Uterus (tissue), 3 donors: ENCODE measurements at regions not wholly inside any gene's neighbourhood (a gene's known extent, or its start where the extent isn't known, plus 50 kb on each side); places are given as distances from the start of the nearest gene placed in this dataset.

ENCODE experiments used
- DNase-seq, 2 donors: peaks; one replicate each; pipeline ENCODE4 v3.0.0-alpha.2; 2019 to 2020
- H3K27ac ChIP-seq, 2 donors: fragments of 200-600 bp; sonication (generic); 1 replicate in 1 of 2; 2 replicates in 1 of 2; pipeline ENCODE4 v1.5.1; 2016 to 2018
- H3K27me3 ChIP-seq, 2 donors: fragments of 200-600 bp; sonication (generic); one replicate each; pipeline ENCODE4 v1.5.1; 2018 to 2019; ENCODE audit warnings: control low read depth in 1 of 2
- H3K36me3 ChIP-seq, 2 donors: fragments of 200-600 bp; sonication (generic); one replicate each; pipeline ENCODE4 v1.5.1; 2019; ENCODE audit warnings: control low read depth in 1 of 2
- H3K4me1 ChIP-seq, 2 donors: fragments of 200-600 bp; sonication (generic); one replicate each; pipeline ENCODE4 v1.5.1; 2018 to 2019; ENCODE audit warnings: control low read depth in 1 of 2
- H3K4me3 ChIP-seq, 2 donors: fragments of 200-600 bp; sonication (generic); 1 replicate in 1 of 2; 2 replicates in 1 of 2; pipeline ENCODE4 v1.5.1; 2018 to 2019; ENCODE audit warnings: mild to moderate bottlenecking in 1 of 2
- H3K9me3 ChIP-seq, 2 donors: fragments of 200-600 bp; sonication (generic); one replicate each; pipeline ENCODE4 v1.5.1; 2019; ENCODE audit warnings: control low read depth in 1 of 2
- CTCF ChIP-seq, 4 experiments: fragments of 200-600 bp in 2 of 4; fragments of 450-650 bp in 2 of 4; sonication (generic) in 2 of 4; IDR thresholded peaks; one replicate each; pipeline ENCODE4 v1.5.1; 2016 to 2019; ENCODE audit warnings: antibody characterized with exemption in 4 of 4, mild to moderate bottlenecking in 2 of 4, moderate library complexity in 1 of 4
- POLR2A ChIP-seq, 2 donors: fragments of 450-650 bp; IDR thresholded peaks; one replicate each; pipeline ENCODE4 v1.6.1; 2016; ENCODE audit warnings: antibody characterized with exemption in 2 of 2, mild to moderate bottlenecking in 1 of 2, moderate library complexity in 1 of 2
- intact Hi-C: fragments of 100-400 bp; cut with DNase I; formaldehyde crosslinking; loops from one replicate; pipeline ENCODE4 v1.15.1; 2023; ENCODE audit warnings: low total_unique reads
- donor health status: DM: yes; HTN: yes; CAD: no.

GRCh38 chr16:10245002-10245401 lies 62.8 kb upstream of the GRIN2A start:
- H3K4me1 ChIP-seq: no peaks in the 10 kb centered on the region
- H3K4me3 ChIP-seq: no peak overlapping the region
- no peaks in the 10 kb centered on the region for H3K27me3 ChIP-seq
- no peaks in the 10 kb centered on the region for H3K36me3 ChIP-seq
- intact Hi-C loops: no loop called here
- H3K27ac ChIP-seq: no peak overlapping the region
- no peaks in the 10 kb centered on the region for H3K9me3 ChIP-seq
- no peak for TF ChIP-seq POLR2A (IDR thresholded peaks at IDR 0.05)
- TF ChIP-seq CTCF (IDR thresholded peaks at IDR 0.05): no peak
- DNase-seq: no peak

GRCh38 chr16:10250137-10250828 lies 68.1 kb upstream of the GRIN2A start:
- no peaks in the 10 kb centered on the region for H3K36me3 ChIP-seq
- no peaks in the 10 kb centered on the region for H3K4me1 ChIP-seq
- no peak overlapping the region for H3K4me3 ChIP-seq
- DNase-seq: no peak
- TF ChIP-seq CTCF (IDR thresholded peaks at IDR 0.05) (no peak), POLR2A (IDR thresholded peaks at IDR 0.05) (no peak)
- no peaks in the 10 kb centered on the region for H3K9me3 ChIP-seq
- intact Hi-C loops: no loop called here
- H3K27ac ChIP-seq: no peak overlapping the region
- H3K27me3 ChIP-seq: no peaks in the 10 kb centered on the region

GRCh38 chr16:10252155-10252554 lies 69.9 kb upstream of the GRIN2A start:
- H3K9me3 ChIP-seq: no peaks in the 10 kb centered on the region
- no peak for DNase-seq
- no peak overlapping the region for H3K4me3 ChIP-seq
- no peaks in the 10 kb centered on the region for H3K36me3 ChIP-seq
- no peak overlapping the region for H3K27ac ChIP-seq
- no peak for TF ChIP-seq POLR2A (IDR thresholded peaks at IDR 0.05)
- TF ChIP-seq CTCF (IDR thresholded peaks at IDR 0.05): no peak
- H3K27me3 ChIP-seq: no peaks in the 10 kb centered on the region
- intact Hi-C loops: no loop called here
- H3K4me1 ChIP-seq: no peaks in the 10 kb centered on the region

GRCh38 chr16:10253409-10253808 lies 71.2 kb upstream of the GRIN2A start:
- TF ChIP-seq POLR2A (IDR thresholded peaks at IDR 0.05) (no peak), CTCF (IDR thresholded peaks at IDR 0.05) (no peak)
- H3K27me3 ChIP-seq: no peaks in the 10 kb centered on the region
- intact Hi-C loops: no loop called here

GRCh38 chr16:10255728-10256127 lies 73.5 kb upstream of the GRIN2A start:
- Histone ChIP-seq H3K9me3 (no peaks in the 10 kb centered on the region), H3K36me3 (no peaks in the 10 kb centered on the region), H3K4me1 (no peaks in the 10 kb centered on the region), H3K4me3 (no peak overlapping the region), H3K27ac (no peak overlapping the region), H3K27me3 (no peaks in the 10 kb centered on the region)
- TF ChIP-seq CTCF (IDR thresholded peaks at IDR 0.05): no peak
- TF ChIP-seq POLR2A (IDR thresholded peaks at IDR 0.05): no peak
- DNase-seq: no peak
- intact Hi-C loops: no loop called here

More at GRCh38 chr16:10253409-10253808, 71.2 kb upstream of the GRIN2A start:
- Histone ChIP-seq H3K4me1 (no peaks in the 10 kb centered on the region), H3K27ac (no peak overlapping the region), H3K9me3 (no peaks in the 10 kb centered on the region), H3K36me3 (no peaks in the 10 kb centered on the region), H3K4me3 (no peak overlapping the region)
- DNase-seq: no peak
